DMS53 treated with DMSO at 0.1 percent for 48 hours (cell line): ENCODE measurements at regions not wholly inside any gene's neighbourhood (a gene's known extent, or its start where the extent isn't known, plus 50 kb on each side); places are given as distances from the start of the nearest gene placed in this dataset.

Experiments used
- DNase-seq: peaks from one replicate; lab custom pipeline; 2025; ENCODE audit not compliant: unreplicated experiment; lab: John Stamatoyannopoulos, UW

DNA sequence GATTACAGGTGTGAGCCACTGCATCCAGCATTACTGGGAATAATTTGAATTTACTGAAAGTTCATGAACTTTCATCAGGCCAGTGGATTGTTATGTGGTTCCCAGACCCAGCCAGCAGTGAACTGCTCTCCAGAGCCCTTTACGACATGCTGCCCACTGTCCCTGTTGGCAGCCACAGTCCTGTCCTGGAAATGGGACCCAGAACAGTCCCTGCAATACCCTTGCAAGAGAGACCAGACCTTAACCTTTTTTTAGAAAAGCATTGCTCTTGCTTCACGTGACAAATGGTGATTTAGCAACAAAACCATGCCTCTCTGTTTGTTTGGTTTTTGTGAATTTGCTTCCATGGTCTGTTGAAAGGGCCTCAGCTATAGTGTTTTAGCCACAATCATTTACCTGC, 367.3 kb upstream of the C2CD4B start:
- no peak for DNase-seq

DNA sequence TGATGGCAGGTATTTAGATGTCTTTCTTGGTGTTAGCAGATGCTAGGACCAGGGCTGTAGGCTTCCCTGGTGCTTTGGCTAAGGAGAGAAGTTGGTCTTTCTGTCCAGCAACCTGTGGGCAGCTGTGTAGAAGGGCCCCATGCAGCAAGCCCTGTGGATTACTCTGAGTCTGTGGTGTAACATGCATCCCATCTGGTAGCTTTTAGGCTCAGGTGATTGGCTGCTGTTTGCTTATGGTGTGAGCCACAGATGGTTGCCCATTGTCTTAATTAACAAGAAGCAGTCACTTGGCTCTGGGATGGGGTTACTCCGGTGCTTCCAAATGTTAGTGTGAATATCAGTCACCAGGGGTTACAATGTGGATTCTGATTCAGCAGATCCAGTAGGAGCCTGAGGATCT, 368.6 kb upstream of the C2CD4B start:
- DNase-seq = no peak

DNA sequence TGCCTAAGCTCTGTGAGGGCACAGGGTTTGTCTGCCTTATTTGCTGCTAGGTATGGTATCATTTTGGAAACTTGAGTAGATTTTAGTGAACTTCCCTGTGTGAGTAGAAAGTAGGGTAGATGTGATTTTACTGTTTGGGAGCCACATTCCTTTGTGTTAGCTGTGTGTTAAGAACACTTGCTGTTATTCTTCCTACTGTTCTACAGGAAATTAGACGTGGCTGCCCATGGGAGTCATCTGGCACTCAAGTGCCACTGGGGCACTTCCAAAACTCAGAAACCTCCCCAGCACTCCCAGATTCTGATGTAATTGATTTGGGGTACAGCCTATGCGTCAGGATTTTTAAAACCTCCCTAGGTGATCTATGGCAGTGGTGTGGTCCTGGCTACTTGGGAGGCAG, 369.9 kb upstream of the C2CD4B start:
- no peak for DNase-seq

DNA sequence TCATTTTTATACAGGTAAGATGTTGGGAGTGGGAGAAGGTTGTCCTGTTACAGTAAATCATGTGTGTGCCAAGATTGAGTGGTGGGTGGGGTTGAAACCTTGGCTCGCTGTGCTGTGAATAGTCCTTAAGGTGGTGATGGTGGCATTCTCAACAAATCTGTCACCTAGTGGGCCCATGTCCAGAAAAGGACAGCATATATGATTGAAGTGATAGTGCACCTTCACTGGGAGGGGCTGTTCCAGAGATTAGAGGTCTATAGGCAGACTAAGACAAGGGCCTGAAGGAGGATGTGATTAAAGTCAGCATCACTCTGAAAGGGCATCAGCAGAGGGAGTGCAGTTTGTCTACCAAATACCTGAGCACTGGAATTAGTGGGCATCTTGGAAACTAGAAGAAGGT, 374.2 kb upstream of the C2CD4B start:
- DNase-seq = no peak

DNA sequence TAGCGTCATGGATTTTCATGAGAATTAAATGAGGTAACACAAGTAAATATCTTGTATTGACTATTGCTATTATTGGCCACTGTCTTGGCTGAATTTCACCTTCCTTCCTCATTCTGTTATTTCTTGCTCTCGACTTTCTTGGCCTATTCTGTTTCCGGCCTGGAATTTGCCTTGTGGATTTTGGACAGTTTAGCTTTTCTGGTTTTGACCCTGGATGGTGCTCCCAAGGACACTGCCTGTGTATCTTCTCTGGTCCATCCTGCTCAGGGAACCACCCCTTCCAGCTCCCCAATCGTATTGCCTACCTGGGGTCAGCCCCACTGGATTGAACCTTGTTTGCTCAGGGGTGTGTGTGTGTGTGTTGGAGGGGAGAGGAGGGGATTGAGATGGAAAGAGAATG, 376.2 kb upstream of the C2CD4B start:
- DNase-seq = no peak

DNA sequence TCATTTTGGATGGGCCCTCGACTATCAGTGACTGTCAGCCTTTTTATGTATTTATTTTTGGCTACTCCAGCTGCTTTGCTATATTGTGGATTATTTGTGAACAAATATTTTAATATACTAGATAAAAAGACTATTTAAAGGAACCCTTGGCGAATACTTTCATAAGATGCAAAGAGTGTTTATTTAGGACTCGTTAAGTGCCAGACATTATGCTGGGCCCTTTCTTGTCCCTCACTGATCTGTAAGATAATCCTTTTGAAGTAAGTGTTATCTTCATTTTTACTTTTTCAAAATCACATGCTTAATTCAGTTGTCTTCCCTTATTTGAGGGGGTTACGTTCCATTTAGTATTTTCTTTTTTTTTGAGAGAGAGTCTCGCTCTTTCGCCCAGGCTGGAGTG, 376.8 kb upstream of the C2CD4B start:
- DNase-seq = no peak

DNA sequence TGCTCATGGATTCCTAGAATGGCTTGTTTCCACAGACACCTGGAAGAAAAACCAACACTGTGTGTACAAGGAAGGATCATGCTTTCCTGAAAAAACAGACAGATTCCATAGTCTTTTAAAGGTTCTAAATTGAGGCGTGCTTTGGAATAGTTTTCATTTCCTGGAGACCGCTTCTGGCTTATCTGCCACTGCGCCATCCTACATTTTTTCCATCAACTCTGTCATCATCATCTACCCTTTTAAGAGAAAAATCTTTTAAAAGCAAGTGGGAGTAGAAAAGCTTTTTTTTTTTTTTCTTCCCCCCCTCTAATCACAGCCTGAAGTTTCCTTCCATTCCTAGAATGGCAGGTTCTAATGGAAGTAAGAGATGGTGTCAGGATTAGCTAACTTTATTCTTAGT, 379.4 kb upstream of the C2CD4B start:
- no peak for DNase-seq

DNA sequence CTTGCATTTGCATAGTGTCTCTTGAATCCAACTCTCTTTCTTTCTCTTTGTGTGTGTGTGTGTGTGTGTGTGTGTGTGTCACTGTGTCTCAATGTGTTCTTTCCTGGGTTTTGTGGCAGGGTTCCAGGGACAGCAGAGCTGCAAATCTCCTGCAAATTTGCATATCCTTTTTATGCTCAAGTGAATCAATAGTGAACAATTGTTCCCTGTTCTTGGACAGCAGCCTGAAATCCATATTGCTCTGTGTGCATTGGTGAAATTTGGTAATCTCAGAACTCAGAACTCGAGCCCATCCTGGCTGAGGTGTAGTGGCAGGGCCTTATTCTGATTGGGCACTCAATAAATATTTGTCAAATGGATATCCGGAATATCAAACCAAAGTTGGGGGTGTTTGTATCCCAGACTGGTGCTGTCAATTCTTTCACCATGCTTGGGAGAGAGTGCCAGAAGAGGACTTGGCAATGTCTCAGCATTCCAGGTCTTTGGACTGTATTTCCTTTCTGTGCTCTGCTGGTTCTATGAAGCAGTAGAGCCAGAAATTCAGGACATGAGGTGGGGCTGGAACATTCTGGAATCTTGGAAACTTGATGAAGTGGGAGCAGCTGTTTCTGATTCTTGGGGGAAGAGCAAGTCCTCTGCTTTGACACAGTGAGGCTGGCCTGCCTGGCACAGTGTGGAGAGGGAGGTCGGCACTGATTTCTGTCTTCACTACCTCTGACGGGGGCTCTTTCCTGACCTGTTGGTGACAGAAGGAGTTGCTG, 380.6 kb upstream of the C2CD4B start:
- DNase-seq = no peak

DNA sequence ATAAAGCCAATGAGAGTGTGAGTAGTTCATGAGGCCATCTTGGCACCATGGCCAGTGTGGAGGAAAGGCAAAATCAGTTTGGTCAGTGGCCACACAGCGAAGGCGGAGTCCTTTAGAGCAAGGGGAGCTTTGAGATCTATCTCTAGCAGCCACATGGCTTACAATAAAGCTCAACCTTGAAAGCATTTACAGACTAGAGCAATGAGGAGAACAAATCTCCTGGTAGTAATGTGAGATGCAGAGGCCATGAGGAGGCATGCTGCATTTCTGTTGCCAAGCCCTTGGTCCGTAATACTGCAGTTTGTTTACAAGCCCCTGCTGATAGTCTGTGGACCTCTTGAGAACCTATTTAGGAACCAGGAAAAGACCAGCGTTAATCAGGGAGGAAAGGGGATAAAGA, 381.5 kb upstream of the C2CD4B start:
- no peak for DNase-seq

DNA sequence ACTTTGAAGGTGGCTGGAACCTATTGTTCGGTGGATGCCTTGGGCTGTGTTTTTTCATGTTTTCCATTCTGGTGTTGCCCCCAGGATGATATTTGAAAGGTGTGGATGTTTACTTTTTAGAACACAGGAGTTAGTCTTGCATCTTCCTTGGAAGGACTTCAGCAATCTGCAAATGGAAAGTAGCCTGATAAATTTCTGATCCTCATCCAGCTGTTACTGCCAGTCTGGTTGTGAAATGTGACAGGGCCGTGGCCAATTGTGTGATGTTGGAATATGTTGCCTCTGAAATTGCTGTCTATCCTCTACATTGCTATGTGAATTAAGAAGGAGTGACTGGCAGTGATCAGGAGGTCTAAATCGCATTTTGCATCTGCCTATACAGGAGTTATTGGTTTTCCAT, 382.5 kb upstream of the C2CD4B start:
- DNase-seq = no peak

DNA sequence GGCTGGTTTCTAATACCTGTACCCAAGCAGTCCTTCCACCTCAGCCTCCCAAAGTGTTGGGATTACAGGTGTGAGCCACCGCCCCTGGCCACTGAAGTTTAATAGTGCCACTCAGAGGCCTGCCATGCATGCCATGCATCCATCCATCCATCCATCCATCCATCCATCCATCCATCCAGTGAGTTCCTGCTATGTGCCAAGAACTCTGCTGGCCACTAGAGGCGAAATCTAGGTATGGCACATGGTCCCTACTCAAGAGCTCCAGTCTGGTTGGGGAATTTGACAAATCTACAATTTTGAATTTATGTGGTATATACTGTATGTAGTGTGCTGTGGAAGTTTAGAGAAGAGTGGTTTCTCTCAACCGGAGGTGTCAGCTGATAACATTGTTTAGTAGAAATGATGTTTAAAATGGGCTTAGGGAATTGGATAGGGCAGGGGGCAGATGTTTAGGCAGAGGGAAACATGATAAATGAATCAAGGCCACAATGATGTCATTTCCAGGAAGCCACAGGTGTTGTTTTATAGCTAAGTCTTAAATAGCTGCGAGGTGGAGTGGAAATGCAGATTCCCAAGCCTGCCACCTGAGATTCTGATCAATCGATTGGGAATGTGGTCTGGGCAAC, 384.4 kb upstream of the C2CD4B start:
- peak; percentile 19 for DNase-seq

DNA sequence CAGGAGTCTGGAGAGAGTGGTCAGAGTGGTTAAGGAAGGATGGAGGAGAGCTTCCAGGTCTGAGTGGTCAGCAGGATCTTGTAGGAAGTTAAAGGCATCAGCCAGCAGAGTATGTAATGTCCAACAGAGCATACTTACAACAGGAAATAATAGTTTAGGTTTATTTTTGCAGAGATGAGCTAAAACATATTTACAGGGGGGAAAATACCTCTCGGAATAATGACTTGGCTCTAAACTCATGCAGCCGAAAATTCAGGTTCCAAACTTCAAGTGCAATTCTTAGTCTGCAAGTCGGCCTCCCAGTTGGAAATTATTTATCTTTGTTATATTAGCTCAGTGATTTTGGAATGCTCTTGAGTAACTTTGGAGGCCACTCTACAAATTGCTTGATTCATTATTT, 385.0 kb upstream of the C2CD4B start:
- no peak for DNase-seq

DNA sequence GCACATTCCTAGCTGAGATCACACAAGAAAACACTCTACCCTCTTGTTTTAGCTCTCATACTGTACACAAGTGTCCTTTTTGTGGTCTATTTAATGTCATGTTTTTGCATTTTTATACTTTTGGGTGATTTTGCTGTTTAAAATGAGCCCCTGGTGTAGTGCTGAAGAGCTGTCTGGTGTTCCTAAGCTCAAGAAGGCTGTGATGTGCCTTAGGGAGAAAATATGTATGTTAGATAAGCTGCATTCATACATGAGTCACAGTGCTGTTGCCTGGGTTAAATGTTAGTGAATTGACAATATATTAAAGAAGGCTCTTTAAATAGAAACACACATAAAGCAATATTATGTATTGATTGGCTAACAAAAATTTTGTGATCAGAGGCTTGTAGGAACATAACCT, 387.4 kb upstream of the C2CD4B start:
- no peak for DNase-seq

DNA sequence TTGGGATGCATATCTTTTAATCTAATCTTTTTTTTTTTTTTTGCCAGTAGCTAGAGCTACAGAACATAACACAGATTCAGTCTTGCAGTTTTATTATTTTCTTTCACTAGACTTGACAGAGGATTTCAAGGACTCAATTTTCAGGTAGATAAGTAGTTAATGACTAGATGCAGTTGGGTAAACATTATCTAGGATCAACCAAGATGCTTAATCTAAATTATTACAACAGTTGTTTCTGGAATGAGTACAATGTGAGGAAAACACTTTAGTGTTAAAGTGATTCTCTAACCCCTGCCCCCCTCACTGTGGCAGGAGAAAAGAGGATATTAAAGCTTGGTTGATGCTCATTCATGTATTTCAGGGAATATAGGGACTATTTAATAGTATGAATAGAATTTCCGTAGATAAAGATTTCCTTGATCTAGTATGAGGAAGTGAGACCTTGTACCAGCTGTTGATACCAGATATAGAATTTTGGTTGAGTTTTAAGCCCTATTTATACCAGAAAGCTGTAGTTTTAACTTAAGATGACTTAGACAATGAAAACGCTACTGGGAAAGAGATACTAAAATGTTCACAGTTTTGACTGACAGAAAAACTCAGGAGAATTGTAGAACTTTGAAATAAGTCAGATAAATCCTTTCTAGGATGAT, 389.0 kb upstream of the C2CD4B start:
- DNase-seq = no peak

DNA sequence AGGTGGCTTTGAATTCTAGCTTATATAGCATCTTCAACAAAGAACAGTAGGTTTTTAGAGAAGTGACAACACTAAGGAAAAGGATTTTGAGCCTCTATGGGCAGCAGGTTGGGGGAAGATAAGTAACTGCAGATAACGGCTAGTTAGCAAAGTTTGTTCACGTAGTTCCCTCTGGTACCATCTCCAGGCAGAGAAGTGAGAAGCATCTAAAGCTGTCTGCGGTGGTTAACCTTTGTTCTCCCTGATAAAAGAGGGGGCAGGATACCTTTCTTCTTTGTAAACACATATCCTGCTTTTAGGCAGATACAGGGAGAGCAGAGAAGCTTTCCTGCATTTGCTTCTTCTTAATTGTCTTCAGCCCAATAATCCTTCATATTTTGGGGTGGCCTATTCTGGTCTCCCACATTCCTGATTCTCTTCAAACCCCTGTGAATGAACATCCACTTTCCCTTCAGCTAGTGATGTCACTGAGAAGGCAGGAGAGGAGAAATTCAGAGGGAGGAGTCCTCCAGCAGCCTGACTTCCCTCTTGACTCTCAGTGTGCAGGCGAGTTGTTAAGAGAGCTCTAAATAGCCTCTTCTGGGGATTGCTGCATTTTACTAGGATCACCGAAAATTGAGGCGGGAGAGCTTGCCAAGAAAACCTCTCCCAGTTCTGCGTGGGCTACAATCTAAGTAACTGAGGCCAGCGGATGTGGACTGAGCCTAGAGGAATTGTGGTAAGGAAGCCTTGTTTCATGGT, 393.7 kb upstream of the C2CD4B start:
- no peak for DNase-seq

DNA sequence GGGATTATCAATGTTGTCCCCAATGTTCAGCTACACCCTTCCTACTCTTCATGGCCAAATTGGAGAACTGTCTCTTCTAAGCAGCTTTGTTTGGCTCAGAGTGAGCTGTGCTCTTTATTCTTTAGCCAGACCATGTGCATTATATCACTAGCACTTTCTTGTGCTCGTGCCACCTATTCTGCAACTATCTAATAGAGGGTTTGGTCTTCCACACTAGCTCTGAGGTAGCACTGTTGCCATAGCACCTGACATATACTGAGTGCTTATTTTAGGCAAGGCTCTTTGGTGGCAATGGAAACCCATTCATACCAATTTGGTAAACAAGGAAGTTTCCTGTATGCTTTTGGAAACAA, 394.3 kb upstream of the C2CD4B start:
- DNase-seq = no peak

DNA sequence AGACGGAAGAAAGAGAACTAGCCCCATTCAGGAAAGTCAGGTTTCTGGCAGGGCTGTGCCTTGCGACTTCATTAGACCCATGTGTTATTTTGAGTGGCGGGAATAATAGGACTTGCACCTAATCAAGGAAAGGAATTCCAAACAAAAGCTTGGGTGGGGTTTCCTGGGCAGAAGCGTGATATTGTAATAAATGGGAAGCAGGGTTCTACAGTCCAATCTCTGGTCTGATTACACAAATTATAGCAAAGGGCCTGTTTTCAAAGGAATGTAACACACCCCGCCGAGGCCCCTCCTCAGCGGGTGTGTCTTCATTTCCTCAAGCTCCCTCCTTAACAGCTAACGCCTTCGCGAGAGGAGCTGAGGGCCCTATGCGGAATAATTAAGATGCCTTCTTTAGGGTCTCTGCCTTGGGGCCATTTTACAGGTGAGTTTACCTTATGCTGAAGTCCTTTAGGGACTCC, 396.0 kb upstream of the C2CD4B start:
- no peak for DNase-seq

DNA sequence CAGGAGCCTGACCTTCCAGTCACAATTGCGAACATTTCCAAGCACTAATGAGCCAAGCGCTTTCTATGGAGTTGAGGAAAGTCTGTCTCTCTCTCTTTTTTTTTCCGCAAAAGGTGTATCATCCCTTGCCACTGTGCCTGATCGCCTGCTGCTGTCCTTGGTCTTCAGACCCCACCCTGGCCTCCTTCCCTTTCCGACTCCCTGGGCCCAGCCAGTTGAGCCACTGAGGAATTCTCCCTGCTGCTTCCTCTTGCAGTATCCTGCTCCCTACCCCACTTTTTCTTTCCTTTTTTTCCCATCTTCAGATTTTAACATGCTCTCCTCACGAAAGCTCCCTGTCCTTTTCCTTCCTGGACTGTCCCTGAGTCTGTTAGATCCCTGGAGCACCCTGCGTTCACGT, 396.5 kb upstream of the C2CD4B start:
- DNase-seq = no peak

DNA sequence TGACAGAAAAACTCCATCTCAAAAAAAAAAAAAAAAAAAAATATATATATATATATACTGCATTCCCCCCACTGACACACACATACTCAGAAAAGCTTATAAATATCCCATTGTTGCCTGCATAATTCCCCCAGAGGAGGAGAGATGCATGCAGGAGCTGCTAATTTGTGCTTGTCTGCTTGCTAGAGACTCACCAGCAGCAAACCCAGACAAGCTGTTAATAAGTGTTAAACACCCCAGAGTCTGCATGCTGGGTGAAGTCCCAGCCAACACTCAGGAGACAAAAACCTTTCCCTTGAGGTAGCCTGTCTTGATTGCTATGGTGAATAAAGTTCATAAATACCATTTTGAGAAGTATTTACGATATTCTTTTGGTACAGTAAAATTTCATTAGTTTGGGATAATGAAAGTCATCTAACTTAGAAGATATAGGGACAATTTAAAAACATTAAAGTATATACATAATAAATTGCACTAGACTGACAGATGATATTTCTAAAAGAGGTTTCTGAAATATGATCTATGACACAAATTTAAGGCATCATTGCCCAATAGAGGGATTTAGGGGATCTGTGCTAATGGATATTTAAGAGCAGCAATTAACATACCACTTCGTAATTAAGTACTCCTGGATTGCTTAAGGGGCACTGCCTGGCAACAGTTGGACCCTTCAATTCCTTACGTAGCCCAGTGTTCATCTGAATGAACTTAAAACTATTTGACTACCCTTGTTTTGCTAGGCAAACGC, 400.0 kb upstream of the C2CD4B start:
- no peak for DNase-seq

DNA sequence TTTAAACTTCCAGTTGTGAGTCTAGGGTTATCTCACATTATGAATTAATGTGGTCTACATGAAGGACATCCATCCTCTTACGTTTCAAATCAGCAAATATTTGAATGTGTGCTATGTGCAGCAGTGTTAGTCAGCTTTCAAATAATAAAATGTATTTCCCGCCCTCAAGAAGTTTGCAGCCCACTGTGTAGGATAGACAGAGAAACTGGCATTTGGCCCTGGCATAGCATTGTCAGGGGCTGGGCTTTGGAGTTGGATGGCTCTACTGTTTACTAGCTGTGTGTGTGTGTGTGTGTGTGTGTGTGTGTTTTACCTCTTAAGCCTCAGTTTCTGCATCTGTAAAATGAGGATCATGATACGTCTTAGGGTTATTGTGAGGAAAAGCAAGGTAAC, 400.5 kb upstream of the C2CD4B start:
- no peak for DNase-seq

DNA sequence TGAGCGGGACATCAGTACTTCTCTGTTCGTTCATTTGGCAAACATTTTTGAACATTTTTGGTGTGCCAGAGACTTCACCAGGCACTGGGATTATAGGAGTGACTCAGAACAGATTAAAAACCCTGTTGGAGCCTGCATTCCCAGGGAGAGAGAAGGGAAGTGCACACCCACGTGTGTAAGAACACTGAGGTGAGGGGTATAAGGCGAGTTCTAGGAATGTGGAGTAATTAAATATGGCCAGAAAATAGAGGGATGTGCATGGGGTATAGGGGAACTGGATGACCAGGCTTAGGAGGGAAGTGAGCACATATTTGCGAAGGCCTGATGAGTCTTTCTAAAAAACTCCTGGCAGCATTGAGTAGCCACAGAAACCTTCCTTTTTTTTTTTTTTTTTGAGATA, 401.2 kb upstream of the C2CD4B start:
- DNase-seq = no peak
